Tibial artery (tissue), 4 donors: ENCODE measurements at regions not wholly inside any gene's neighbourhood (a gene's known extent, or its start where the extent isn't known, plus 50 kb on each side); places are given as distances from the start of the nearest gene placed in this dataset.

Source experiments
- DNase-seq, 2 donors: peaks; one replicate each; pipeline ENCODE4 v3.0.0-alpha.2; 2019
- H3K27ac ChIP-seq, 2 donors: fragments of 200-600 bp; sonication (generic) in 1 of 2; 1 replicate in 1 of 2; 2 replicates in 1 of 2; pipeline ENCODE4 v1.5.1; 2018 to 2019; ENCODE audit warnings: mild to moderate bottlenecking in 1 of 2
- H3K27me3 ChIP-seq, 2 donors: fragments of 200-600 bp; sonication (generic) in 1 of 2; one replicate each; pipeline versions ENCODE4 v1.5.1 to v1.6.0; 2016 to 2019
- H3K36me3 ChIP-seq, 3 donors: fragments of 200-600 bp; sonication (generic) in 2 of 3; one replicate each; pipeline ENCODE4 v1.5.1; 2016 to 2019; ENCODE audit warnings: mild to moderate bottlenecking in 2 of 3
- H3K4me1 ChIP-seq, 4 donors: fragments of 200-600 bp; sonication (generic) in 2 of 4; 1 replicate in 3 of 4; 2 replicates in 1 of 4; pipeline ENCODE4 v1.5.1; 2016 to 2019
- H3K4me3 ChIP-seq, 2 donors: fragments of 200-600 bp; sonication (generic) in 1 of 2; 1 replicate in 1 of 2; 2 replicates in 1 of 2; pipeline ENCODE4 v1.5.1; 2018 to 2019; ENCODE audit warnings: mild to moderate bottlenecking in 2 of 2
- H3K9me3 ChIP-seq, 3 donors: fragments of 200-600 bp; sonication (generic) in 1 of 3; one replicate each; pipeline ENCODE4 v1.5.1; 2016 to 2019
- CTCF ChIP-seq, 2 experiments: fragments of 200-600 bp in 1 of 2; fragments of 450-650 bp in 1 of 2; IDR thresholded peaks; one replicate each; pipeline ENCODE4 v1.5.1; 2017 to 2019; ENCODE audit warnings: antibody characterized with exemption in 2 of 2, mild to moderate bottlenecking in 1 of 2, moderate library complexity in 1 of 2
- intact Hi-C: fragments of 100-400 bp; cut with DNase I; formaldehyde crosslinking; loops from one replicate; pipeline ENCODE4 v1.15.0; 2023; ENCODE audit warnings: low total_unique reads

GRCh38 chr6:21486115-21486514 lies 107.4 kb upstream of the SOX4 start:
- H3K4me3 ChIP-seq = no peak overlapping the region
- intact Hi-C loops = no loop called here
- no peaks in the 10 kb centered on the region for H3K27me3 ChIP-seq
- no peaks in the 10 kb centered on the region for H3K4me1 ChIP-seq
- H3K36me3 ChIP-seq = no peaks in the 10 kb centered on the region
- H3K9me3 ChIP-seq = no peaks in the 10 kb centered on the region
- no peak for DNase-seq
- H3K27ac ChIP-seq = no peak overlapping the region
- TF ChIP-seq CTCF (IDR thresholded peaks at IDR 0.05) = no peak

- Histone ChIP-seq H3K27me3 (no peaks in the 10 kb centered on the region), H3K4me1 (no peaks in the 10 kb centered on the region), H3K4me3 (no peak overlapping the region), H3K27ac (no peak overlapping the region), H3K9me3 (no peaks in the 10 kb centered on the region), H3K36me3 (no peaks in the 10 kb centered on the region)
- no peak for DNase-seq
- intact Hi-C loops = no loop called here
- TF ChIP-seq CTCF (IDR thresholded peaks at IDR 0.05) = no peak
These were observed 103.7 kb upstream of the SOX4 start for GRCh38 chr6:21489826-21490225.

- Histone ChIP-seq H3K4me3 (no peak overlapping the region), H3K27me3 (no peaks in the 10 kb centered on the region), H3K4me1 (peaks cover 0 to 12% (median 0%) of the 10 kb centered on the region in 4 donors)
These were observed 101.6 kb upstream of the SOX4 start for GRCh38 chr6:21491955-21492354.

GRCh38 chr6:21494505-21494904 lies 99.0 kb upstream of the SOX4 start:
- no peak overlapping the region for H3K27ac ChIP-seq
- H3K4me3 ChIP-seq = no peak overlapping the region
- H3K27me3 ChIP-seq = no peaks in the 10 kb centered on the region
- no peaks in the 10 kb centered on the region for H3K9me3 ChIP-seq
- no peaks in the 10 kb centered on the region for H3K36me3 ChIP-seq
- no peak for DNase-seq
- intact Hi-C loops = no loop called here
- H3K4me1 ChIP-seq = peaks cover 0 to 14% (median 0%) of the 10 kb centered on the region in 4 donors
- no peak for TF ChIP-seq CTCF (IDR thresholded peaks at IDR 0.05)

More at GRCh38 chr6:21491955-21492354, 101.6 kb upstream of the SOX4 start:
- Histone ChIP-seq H3K36me3 (no peaks in the 10 kb centered on the region), H3K9me3 (no peaks in the 10 kb centered on the region), H3K27ac (no peak overlapping the region)
- intact Hi-C loops = no loop called here
- TF ChIP-seq CTCF (IDR thresholded peaks at IDR 0.05) = no peak
- DNase-seq = no peak

GRCh38 chr6:21496196-21496595 lies 97.4 kb upstream of the SOX4 start:
- peaks cover 0 to 14% (median 0%) of the 10 kb centered on the region in 4 donors for H3K4me1 ChIP-seq
- no peak for DNase-seq
- H3K9me3 ChIP-seq = no peaks in the 10 kb centered on the region
- no peak overlapping the region for H3K27ac ChIP-seq
- intact Hi-C loops = no loop called here
- TF ChIP-seq CTCF (IDR thresholded peaks at IDR 0.05) = no peak
- no peaks in the 10 kb centered on the region for H3K36me3 ChIP-seq
- H3K4me3 ChIP-seq = no peak overlapping the region
- H3K27me3 ChIP-seq = no peaks in the 10 kb centered on the region

- no peak for TF ChIP-seq CTCF (IDR thresholded peaks at IDR 0.05)
- Histone ChIP-seq H3K36me3 (no peaks in the 10 kb centered on the region), H3K27me3 (no peaks in the 10 kb centered on the region), H3K4me3 (no peak overlapping the region), H3K4me1 (peaks cover 0 to 14% (median 0%) of the 10 kb centered on the region in 4 donors), H3K9me3 (no peaks in the 10 kb centered on the region), H3K27ac (no peak overlapping the region)
- DNase-seq = no peak
- intact Hi-C loops = no loop called here
These were observed 96.8 kb upstream of the SOX4 start for GRCh38 chr6:21496706-21497105.
